G401.6 (cell line): ENCODE measurements at regions not wholly inside any gene's neighbourhood (a gene's known extent, or its start where the extent isn't known, plus 50 kb on each side); places are given as distances from the start of the nearest gene placed in this dataset.

Experiments used
- FAIRE-seq: peaks from 2 replicates; lab custom pipeline; 2012; peaks lifted over from hg19 to GRCh38; lab: Jason Lieb, UNC

DNA sequence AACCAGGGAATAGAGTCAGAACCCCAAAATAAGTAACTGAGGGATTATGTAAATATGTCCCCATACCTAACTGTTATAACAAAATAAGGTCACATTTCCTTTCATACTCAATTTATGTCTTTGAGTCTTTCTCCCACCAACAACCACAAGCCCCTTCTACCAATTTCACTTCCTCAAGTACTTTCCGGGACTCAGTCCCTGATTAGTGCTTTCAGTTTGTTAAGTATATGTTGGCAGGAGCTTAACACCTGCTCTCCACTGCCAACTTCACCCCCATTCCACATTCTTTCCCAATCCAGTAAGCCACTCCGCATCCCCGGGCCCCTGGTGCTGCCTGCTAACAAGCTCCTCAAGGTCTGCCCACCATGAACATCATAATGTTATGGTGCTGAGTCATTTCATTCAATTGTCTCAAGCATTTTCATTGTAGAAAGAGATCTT is 71.3 kb upstream of the SPRY1 start:
- no peak for FAIRE-seq

DNA sequence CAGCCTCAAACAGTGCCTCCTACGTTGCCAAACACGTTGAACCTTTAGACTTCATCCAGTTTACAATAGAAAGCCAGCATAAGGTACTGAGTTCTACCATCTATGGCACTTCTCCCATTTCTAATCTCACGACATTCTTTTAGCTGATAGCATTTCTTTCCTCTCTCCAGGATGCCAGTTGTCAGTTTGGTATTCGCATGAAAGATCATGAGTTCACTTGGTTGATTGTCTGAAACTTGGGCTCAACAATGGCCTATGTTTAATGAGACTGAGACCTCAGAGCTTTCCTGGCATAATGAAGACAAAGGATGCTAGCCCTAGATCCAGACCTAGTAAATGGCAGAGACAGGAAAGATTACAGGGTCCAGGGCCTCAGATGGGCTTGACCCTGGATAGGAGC is 69.2 kb upstream of the SPRY1 start:
- FAIRE-seq: no peak

DNA sequence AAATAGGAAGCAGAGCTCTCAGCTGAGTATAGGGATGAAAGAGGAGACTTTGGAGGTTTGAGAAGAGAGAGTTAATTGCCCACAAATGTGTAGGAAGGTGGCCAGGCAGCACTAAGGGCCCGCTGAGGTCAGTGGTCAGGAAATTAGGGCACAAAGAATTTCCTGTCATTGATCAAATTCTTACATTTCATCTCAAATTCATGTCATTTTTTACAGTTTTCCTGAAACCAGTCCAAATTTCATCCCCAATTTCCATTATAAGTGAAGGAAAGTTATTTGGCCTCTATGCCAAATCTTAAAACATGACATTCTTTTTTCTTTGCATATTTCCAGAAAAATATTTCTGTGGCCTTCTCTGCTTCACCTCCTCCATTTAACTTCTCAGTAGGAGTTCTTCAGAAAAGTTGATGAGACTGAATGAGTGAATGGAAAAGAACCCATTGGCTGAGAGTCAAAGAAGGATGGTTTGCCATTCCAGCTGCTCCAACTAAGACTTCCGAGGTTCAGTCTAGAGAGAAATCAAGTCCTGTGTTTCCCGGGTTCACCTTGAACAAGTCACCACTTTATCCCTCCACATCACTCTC is 68.7 kb upstream of the SPRY1 start:
- FAIRE-seq: no peak

DNA sequence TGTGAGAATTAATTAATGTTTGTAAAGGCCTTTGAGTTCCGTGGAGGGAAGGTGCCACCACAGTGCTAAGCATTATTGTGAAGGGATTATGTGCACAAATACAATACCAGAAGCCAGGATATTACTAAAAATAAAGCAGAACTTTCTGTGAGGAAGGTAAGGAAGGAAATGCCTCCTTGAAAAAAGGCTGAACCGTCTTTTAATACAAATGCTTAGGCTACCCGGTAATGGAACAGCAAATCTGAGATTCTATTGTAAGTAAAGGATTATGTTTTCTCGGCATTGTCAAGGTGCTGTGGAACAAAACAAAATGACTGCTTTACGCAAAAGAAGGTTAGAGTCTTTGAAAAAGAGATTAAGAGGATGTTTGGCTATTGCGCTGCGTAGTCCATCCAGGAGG is 57.9 kb upstream of the SPRY1 start:
- no peak for FAIRE-seq

DNA sequence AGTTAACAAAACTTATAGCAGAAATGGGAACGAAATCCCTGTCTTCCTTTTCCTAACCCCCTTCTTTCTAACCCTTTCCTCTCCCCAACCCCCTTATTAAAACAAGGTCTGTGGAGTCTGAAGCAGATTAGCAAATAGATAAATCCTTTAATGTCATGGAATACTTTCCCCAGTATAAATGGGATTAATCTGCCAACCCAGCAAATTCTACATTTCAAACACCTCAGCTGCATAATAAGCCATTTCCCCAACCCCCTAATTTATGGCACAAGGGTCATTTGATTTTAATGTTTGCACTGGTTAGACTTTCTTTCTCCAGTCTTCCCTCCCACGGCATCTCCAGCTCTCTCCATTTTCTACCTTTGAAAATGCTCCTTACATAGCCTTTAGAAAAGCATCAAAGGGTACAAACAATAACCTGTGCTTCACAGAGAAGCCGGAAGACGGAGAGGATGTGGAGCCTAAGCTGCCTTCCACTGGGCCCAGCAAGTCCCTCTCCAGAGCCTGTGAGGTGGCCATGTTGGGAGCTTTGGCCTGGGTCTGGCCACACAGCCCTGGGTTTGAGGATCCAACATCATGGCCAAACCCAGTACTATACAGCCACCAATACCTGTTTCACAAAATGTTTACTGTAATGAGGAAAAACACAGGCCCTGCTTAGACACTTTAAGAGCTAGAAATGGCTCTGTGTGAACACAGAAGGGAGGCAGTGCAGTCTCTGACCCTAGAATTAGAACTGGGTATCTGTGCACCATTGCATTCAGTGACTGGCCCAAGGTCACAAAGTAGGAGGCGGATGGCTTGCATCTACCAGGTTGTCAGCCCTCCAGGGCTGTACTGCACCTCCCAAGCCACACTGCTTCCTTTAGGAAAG is 56.9 kb upstream of the SPRY1 start:
- no peak for FAIRE-seq

DNA sequence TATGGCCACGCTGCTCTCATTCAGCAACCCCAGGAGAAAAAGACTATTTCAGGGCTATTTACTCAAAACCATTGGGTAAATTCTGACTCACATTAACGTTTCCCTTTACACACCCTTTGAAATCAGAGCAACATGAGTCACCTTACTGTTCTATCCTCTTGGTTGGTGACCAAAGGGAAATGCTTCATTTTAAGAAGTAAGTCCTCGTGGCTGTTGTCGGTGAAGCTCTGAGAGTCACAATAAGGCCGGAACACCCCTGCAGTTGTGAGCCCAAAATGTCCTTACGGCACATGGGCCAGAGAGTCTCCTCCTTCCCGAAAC is 56.3 kb upstream of the SPRY1 start:
- FAIRE-seq: no peak

DNA sequence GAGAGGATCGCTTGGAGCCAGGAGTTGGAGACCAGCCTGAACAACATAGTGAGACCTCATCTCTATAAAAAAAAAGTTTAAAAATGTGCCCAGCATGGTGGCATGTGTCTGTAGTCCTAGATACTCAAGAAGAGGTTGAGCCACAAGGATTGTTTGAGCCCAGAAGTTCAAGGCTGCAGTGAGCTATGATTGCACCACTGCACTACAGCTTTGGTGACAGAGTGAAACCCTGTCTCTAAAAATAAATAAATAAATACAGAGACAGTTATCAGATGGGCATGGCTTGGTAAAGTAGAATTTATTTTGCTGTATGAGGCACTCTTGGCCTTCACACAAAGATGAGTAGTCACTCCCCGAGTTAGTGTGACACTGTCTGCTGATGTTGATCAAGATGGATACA is 54.1 kb upstream of the SPRY1 start:
- FAIRE-seq: no peak

DNA sequence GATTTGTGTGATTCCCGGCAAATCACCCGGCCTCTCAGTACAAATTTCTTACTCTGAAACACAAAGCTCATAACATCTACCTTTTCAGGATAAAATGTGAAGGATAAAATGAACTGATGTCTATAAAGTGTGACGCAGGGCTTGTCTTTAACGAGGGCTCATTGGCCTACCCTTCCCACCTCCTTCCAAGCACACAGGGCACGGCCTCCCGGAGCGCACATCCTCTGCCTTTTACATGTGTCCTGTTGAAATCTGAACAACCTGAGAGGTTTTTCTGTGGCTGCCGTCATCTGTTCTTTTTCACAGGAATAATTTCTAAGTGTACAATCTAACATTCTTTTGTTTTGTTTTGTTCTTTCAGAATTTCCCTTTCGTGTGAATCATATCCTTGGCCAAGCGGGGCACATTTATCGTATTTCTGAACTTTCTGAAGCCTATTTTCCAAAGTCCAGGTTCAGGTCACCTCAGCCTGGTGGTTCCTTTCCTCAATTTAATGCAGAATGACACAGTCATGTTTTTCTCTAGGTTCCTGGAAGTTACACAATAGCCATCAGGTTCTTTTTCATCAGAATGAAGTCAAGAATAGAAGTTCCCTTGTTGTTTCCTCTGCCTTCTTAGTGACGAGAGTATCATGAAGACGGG is 53.1 kb upstream of the SPRY1 start:
- FAIRE-seq: no peak

DNA sequence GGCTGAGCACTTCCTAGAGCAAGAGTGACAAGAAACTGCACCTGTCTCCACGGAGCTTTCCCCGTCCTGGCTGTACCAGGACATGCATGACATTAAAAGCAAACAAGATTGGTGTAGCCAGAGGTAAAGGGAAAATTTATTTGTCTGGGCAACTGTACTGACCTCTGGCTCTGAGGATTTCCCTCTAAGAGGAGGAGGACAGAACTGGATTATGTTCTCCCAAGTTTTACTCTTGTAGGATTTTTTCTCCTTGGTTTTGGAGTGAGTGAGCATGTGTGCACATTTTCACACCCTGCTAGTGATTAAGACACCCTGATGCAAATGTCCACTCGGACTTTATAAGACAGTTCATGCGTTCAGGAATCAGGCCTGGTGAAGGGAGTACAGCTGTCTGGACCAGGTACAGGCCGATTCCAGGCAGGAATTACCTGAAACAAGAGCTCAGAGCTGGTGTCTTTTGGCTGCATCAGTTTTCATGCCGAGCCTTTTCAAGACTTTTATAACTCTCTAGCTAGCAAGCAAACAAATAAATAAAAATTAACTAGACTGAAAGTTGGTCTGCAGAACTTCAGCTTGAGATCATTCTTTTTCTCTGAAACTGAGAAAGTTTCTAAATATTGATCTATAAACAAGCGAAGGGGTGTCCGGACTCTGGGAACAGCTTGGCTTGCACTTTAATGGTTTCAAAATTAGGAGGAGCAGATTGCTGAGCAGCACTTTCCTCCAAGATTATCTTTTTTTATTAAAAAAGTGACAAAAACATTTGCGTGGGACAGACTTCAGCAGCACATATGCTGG is 51.3 kb upstream of the SPRY1 start:
- no peak for FAIRE-seq

DNA sequence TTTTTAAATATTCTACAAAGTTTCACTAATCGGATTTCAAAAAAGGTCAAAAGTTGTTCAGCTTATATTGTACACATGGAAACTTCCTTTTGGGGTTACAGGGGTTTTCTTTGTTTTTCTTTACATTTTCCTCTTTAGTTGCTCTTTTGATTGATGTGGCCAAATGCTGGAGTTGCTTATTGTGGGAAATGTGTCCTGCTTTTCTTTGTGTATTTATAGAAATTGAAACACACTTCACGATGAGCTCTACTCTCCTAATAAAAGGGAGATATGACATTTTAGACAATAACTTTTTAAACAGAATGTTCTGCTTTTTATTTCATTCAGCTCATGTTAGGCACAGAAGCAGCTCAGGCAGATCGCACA is 50.7 kb upstream of the SPRY1 start:
- no peak for FAIRE-seq

DNA sequence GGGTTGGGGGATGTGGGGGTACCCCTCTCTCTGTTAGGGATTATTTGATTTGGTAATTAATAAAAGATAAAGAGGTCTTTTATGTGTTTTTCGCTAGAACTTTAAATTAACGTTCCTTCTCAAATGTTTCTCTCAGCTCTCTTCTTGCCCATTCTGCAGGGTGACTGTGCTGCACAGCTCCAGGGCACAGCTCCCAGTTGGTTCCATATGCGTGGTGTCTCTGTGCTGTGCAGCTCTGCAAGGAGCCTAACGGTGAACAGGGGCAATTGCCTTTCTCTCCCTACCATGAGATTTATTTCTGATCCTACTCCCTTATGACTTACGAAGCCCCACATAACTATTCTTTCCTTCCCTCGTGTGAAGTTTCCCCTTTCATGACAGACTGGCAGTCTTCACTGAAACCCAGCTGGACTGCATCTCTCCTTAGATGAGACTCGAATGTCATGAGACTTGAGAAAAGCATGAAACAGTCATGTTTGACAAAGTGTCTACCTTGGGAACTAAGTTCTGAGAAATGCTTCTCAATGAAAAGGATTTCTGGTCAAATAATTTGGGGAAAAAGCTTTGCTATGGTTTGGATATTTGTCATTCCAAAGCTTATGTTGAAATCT is 50.2 kb upstream of the SPRY1 start:
- FAIRE-seq: no peak
